A549 (cell line): ENCODE measurements at regions not wholly inside any gene's neighbourhood (a gene's known extent, or its start where the extent isn't known, plus 50 kb on each side); places are given as distances from the start of the nearest gene placed in this dataset.

ENCODE experiments used
- ATAC-seq, 2 experiments: fragments of 200-7000 bp in 1 of 2; fragments of >200 bp in 1 of 2; cut with Nextera tagmentation in 1 of 2; cut with Tn5 transposase in 1 of 2; 3 replicates each; pipeline versions ENCODE4 v1.8.0 to v1.9.1; 2018 to 2020; ENCODE audit warnings: mild to moderate bottlenecking in 1 of 2, moderate library complexity in 1 of 2
- CTCF ChIA-PET: fragments of 300-600 bp; sonication (Branson Sonifier 250); formaldehyde crosslinking; extraction: SDS; loops from one replicate; lab custom pipeline; 2021; ENCODE audit warnings: antibody characterized with exemption, inconsistent platforms; lab: Yijun Ruan, JAX
- POLR2A ChIA-PET: fragments of 350-600 bp; formaldehyde crosslinking; extraction: SDS; loops from one replicate; lab custom pipeline; 2021; ENCODE audit warnings: antibody characterized with exemption, inconsistent platforms; lab: Yijun Ruan, JAX
- DNase-seq, 2 experiments: peaks; one replicate each; pipeline versions ENCODE4 v3.0.0 to v3.0.0-alpha.2; 2011 to 2016; ENCODE audit warnings: low read depth in 1 of 2, low spot score in 1 of 2
- FAIRE-seq: peaks from 2 replicates; lab custom pipeline; 2011; peaks lifted over from hg19 to GRCh38; lab: Jason Lieb, UNC
- H3K27ac ChIP-seq, 2 experiments: fragments of >200 bp; sonication (Bioruptor Twin); formaldehyde crosslinking; 3 replicates each; pipeline ENCODE4 v1.5.1; 2016 to 2017
- H3K4me1 ChIP-seq: fragments of >200 bp; sonication (Bioruptor Twin); formaldehyde crosslinking; 3 replicates; pipeline ENCODE4 v1.6.1; 2016
- H3K4me2 ChIP-seq: fragments of >200 bp; sonication (Bioruptor Twin); formaldehyde crosslinking; 3 replicates; pipeline ENCODE4 v1.6.1; 2016
- H3K4me3 ChIP-seq: fragments of >200 bp; sonication (Bioruptor Twin); formaldehyde crosslinking; 3 replicates; pipeline ENCODE4 v1.5.1; 2016
- H3K9me3 ChIP-seq: fragments of >200 bp; sonication (Bioruptor Twin); formaldehyde crosslinking; 3 replicates; pipeline ENCODE4 v1.6.1; 2016
- BCL3 ChIP-seq: fragments of >200 bp; sonication (Bioruptor Twin); formaldehyde crosslinking; IDR thresholded peaks from 3 replicates; pipeline ENCODE4 v1.6.1; 2016
- BHLHE40 ChIP-seq: IDR thresholded peaks from 2 replicates; pipeline ENCODE4 v1.6.1; 2012; ENCODE audit warnings: low read depth, low read length, inconsistent platforms
- CHD4 ChIP-seq: fragments of 200-600 bp; sonication (generic); IDR thresholded peaks from 2 replicates; pipeline ENCODE4 v1.6.1; 2016; ENCODE audit warnings: antibody characterized with exemption, mild to moderate bottlenecking, borderline replicate concordance
- E2F6 ChIP-seq: IDR thresholded peaks from 2 replicates; pipeline ENCODE4 v1.6.1; 2012; ENCODE audit warnings: low read depth, borderline replicate concordance
- EP300 ChIP-seq, 2 experiments: fragments of >200 bp; sonication (Bioruptor Twin); formaldehyde crosslinking; IDR thresholded peaks; 2 replicates in 1 of 2; 3 replicates in 1 of 2; pipeline ENCODE4 v1.6.1; 2016 to 2017
- FOSL2 ChIP-seq, 2 experiments: fragments of 450-650 bp in 1 of 2; fragments of >200 bp in 1 of 2; sonication (Bioruptor Twin) in 1 of 2; formaldehyde crosslinking; IDR thresholded peaks; 2 replicates each; pipeline versions ENCODE4 v1.5.0 to v1.6.1; 2016 to 2020; ENCODE audit warnings: mild to moderate bottlenecking in 1 of 2, moderate library complexity in 1 of 2
- FOXS1 ChIP-seq: fragments of 250-450 bp; sonication (Bioruptor Pico); IDR thresholded peaks from 2 replicates; pipeline ENCODE4 v1.5.0; 2020; ENCODE audit warnings: mild to moderate bottlenecking, moderate library complexity
- HDAC2 ChIP-seq: fragments of 200-600 bp; sonication (generic); IDR thresholded peaks from 2 replicates; pipeline ENCODE4 v1.6.1; 2016
- HOXB13 ChIP-seq: fragments of 250-450 bp; sonication (Bioruptor Pico); IDR thresholded peaks from 2 replicates; pipeline ENCODE4 v1.5.0; 2020; ENCODE audit warnings: low read depth, mild to moderate bottlenecking, moderate library complexity
- JUN ChIP-seq, 2 experiments: fragments of >200 bp; sonication (Bioruptor Twin); formaldehyde crosslinking; IDR thresholded peaks; 2 replicates in 1 of 2; 3 replicates in 1 of 2; pipeline ENCODE4 v1.6.1; 2016 to 2017
- KDM1A ChIP-seq: fragments of 200-600 bp; sonication (generic); IDR thresholded peaks from 2 replicates; pipeline ENCODE4 v1.6.1; 2016; ENCODE audit warnings: low read depth, mild to moderate bottlenecking
- MAX ChIP-seq: IDR thresholded peaks from 2 replicates; pipeline ENCODE4 v1.6.1; 2012
- NFE2L2 ChIP-seq: fragments of 150-350 bp; conservative IDR thresholded peaks from 2 replicates; pipeline ENCODE4 v1.6.1; 2014; ENCODE audit warnings: low read length
- NPAS2 ChIP-seq: fragments of 250-450 bp; sonication (Bioruptor Pico); IDR thresholded peaks from 2 replicates; pipeline ENCODE4 v1.8.0; 2022; ENCODE audit warnings: mild to moderate bottlenecking, moderate library complexity, borderline replicate concordance
- PHF8 ChIP-seq: fragments of 200-600 bp; sonication (generic); IDR thresholded peaks from 2 replicates; pipeline ENCODE4 v1.6.1; 2016; ENCODE audit warnings: low read depth, mild to moderate bottlenecking, antibody characterized with exemption, moderate library complexity, borderline replicate concordance
- RAD21 ChIP-seq, 2 experiments: fragments of >200 bp in 1 of 2; sonication (Bioruptor Twin) in 1 of 2; formaldehyde crosslinking in 1 of 2; IDR thresholded peaks in 1 of 2; conservative IDR thresholded peaks in 1 of 2; 2 replicates in 1 of 2; 3 replicates in 1 of 2; pipeline ENCODE4 v1.6.1; 2012 to 2018; ENCODE audit warnings: inconsistent platforms in 1 of 2
- SMC3 ChIP-seq: fragments of >200 bp; sonication (Bioruptor Twin); formaldehyde crosslinking; IDR thresholded peaks from 3 replicates; pipeline ENCODE4 v1.6.1; 2018; ENCODE audit warnings: inconsistent platforms
- SREBF2 ChIP-seq: fragments of 450-650 bp; IDR thresholded peaks from 2 replicates; pipeline ENCODE4 v1.6.1; 2014; ENCODE audit warnings: mild to moderate bottlenecking, moderate library complexity
- USF2 ChIP-seq: fragments of 450-650 bp; IDR thresholded peaks from 2 replicates; pipeline ENCODE4 v1.6.1; 2014; ENCODE audit warnings: antibody characterized with exemption
- ZC3H11A ChIP-seq: fragments of 450-650 bp; IDR thresholded peaks from 2 replicates; pipeline ENCODE4 v1.6.1; 2014; ENCODE audit warnings: antibody characterized with exemption, mild to moderate bottlenecking
- WGBS: methylation state at CpG from one replicate; pipeline ENCODE4 v1.1.6; 2017; ENCODE audit errors: missing lambda C conversion rate; 5-methylcytosine and 5-hydroxymethylcytosine counted together

GRCh38 chr15:59825901-59826300, 136.8 kb upstream of the BNIP2 start:
- no peak overlapping the region for H3K27ac ChIP-seq
- ATAC-seq: no peak
- FAIRE-seq: no peak
- CTCF ChIA-PET: no interaction called here
- H3K9me3 ChIP-seq: no peaks in the 10 kb centered on the region
- H3K4me1 ChIP-seq: no peaks in the 10 kb centered on the region
- WGBS: under 1% methylated on average over 7 of the region's 7 CpGs
- H3K4me3 ChIP-seq: no peak overlapping the region
- TF ChIP-seq SMC3 (no peak), BHLHE40 (no peak), PHF8 (no peak), RAD21 (conservative IDR thresholded peaks at IDR 0.05 in 1 of 2, IDR thresholded peaks at IDR 0.05 in 1 of 2) (no peak)
- POLR2A ChIA-PET: no interaction called here
- no peak for DNase-seq
- no peak overlapping the region for H3K4me2 ChIP-seq

- Histone ChIP-seq H3K27ac (no peak overlapping the region), H3K4me1 (no peaks in the 10 kb centered on the region), H3K9me3 (no peaks in the 10 kb centered on the region), H3K4me2 (no peak overlapping the region), H3K4me3 (no peak overlapping the region)
- TF ChIP-seq SMC3: no peak
- no peak for TF ChIP-seq PHF8
- TF ChIP-seq FOSL2 (IDR thresholded peaks at IDR 0.05): no peak
- TF ChIP-seq FOSL2 (CRISPR knock-in tag; IDR thresholded peaks at IDR 0.05): no peak
- TF ChIP-seq USF2: no peak
- no peak for TF ChIP-seq EP300 (IDR thresholded peaks at IDR 0.05)
- TF ChIP-seq NFE2L2: no peak
- no peak for TF ChIP-seq JUN (IDR thresholded peaks at IDR 0.05)
- TF ChIP-seq NPAS2 (CRISPR knock-in tag): no peak
- TF ChIP-seq MAX: no peak
- TF ChIP-seq CHD4: no peak
- TF ChIP-seq HOXB13 (CRISPR knock-in tag): no peak
- TF ChIP-seq ZC3H11A: no peak
- no peak for TF ChIP-seq SREBF2
- ChIA-PET POLR2A (no interaction called here), CTCF (interaction anchor here (0.5 to 0.7 kb wide), 3 partner anchors 27 to 977 kb away, joined by 3 to 4 read pairs (median 3); no protein-coding TSS in a partner anchor)
- ATAC-seq: no peak
- DNase-seq: no peak
- FAIRE-seq: no peak
- 40% methylated on average over 1 of the region's 1 CpG for WGBS
These were observed 132.2 kb upstream of the BNIP2 start for GRCh38 chr15:59821286-59821685.

GRCh38 chr15:59819092-59819491, 130.0 kb upstream of the BNIP2 start:
- TF ChIP-seq FOSL2 (IDR thresholded peaks at IDR 0.05) (no peak), FOSL2 (CRISPR knock-in tag; IDR thresholded peaks at IDR 0.05) (no peak), RAD21 (conservative IDR thresholded peaks at IDR 0.05 in 1 of 2, IDR thresholded peaks at IDR 0.05 in 1 of 2) (0 out of 5 replicates have a peak, but pooled peaks of 1 of the 2 experiments have one; percentile 21), SMC3 (no peak), BCL3 (no peak), BHLHE40 (no peak), KDM1A (no peak), E2F6 (no peak), FOXS1 (CRISPR knock-in tag) (no peak), HDAC2 (no peak)
- ATAC-seq (no peak), FAIRE-seq (no peak), DNase-seq (no peak)
- no peak overlapping the region for H3K4me2 ChIP-seq
- ChIA-PET POLR2A (no interaction called here), CTCF (interaction anchor here (1.4 kb wide), 2 partner anchors 26 to 28 kb away, joined by 3 read pairs; no protein-coding TSS in a partner anchor)
- no peaks in the 10 kb centered on the region for H3K9me3 ChIP-seq
- WGBS: 9% methylated on average over 4 of the region's 4 CpGs
- no peak overlapping the region for H3K4me3 ChIP-seq
- H3K27ac ChIP-seq: no peak overlapping the region
- no peaks in the 10 kb centered on the region for H3K4me1 ChIP-seq
